Fibroblast of pulmonary artery (primary cell): ENCODE measurements at regions not wholly inside any gene's neighbourhood (a gene's known extent, or its start where the extent isn't known, plus 50 kb on each side); places are given as distances from the start of the nearest gene placed in this dataset.

Source experiments
- DNase-seq: peaks from one replicate; pipeline ENCODE4 v3.0.0-alpha.2; 2010; ENCODE audit warnings: low read depth
- H3K4me3 ChIP-seq: replicated peaks from 2 replicates; pipeline ENCODE4 v1.5.1; 2011; ENCODE audit warnings: low read depth, mild to moderate bottlenecking, control low read depth, low read length, moderate library complexity
- CTCF ChIP-seq: IDR thresholded peaks from 2 replicates; pipeline ENCODE4 v1.5.1; 2011; ENCODE audit warnings: mild to moderate bottlenecking, control low read depth, low read length, inconsistent platforms; ENCODE audit errors: missing control alignments

- DNase-seq, result no peak
- no peak overlapping the region for H3K4me3 ChIP-seq
- TF ChIP-seq CTCF, result no peak
Measured at GRCh38 chr3:103372031-103372430, 937.2 kb downstream of the ZPLD1 start.

GRCh38 chr3:103380391-103380790, 945.6 kb downstream of the ZPLD1 start:
- no peak for TF ChIP-seq CTCF
- no peak for DNase-seq
- H3K4me3 ChIP-seq, result no peak overlapping the region

- no peak for TF ChIP-seq CTCF
- DNase-seq, result no peak
- H3K4me3 ChIP-seq, result no peak overlapping the region
Measured at GRCh38 chr3:103381296-103382079, 946.7 kb downstream of the ZPLD1 start.

- no peak for DNase-seq
- no peak for TF ChIP-seq CTCF
- no peak overlapping the region for H3K4me3 ChIP-seq
Measured at GRCh38 chr3:103385961-103386656, 951.3 kb downstream of the ZPLD1 start.

GRCh38 chr3:103388214-103388613, 953.4 kb downstream of the ZPLD1 start:
- peak; percentile 6 for DNase-seq
- TF ChIP-seq CTCF, result no peak
- no peak overlapping the region for H3K4me3 ChIP-seq

GRCh38 chr3:103389356-103389755, 954.5 kb downstream of the ZPLD1 start:
- no peak for DNase-seq
- H3K4me3 ChIP-seq, result no peak overlapping the region
- no peak for TF ChIP-seq CTCF
